Keratinocyte (primary cell): ENCODE measurements at regions not wholly inside any gene's neighbourhood (a gene's known extent, or its start where the extent isn't known, plus 50 kb on each side); places are given as distances from the start of the nearest gene placed in this dataset.

Source experiments
- DNase-seq: peaks from one replicate; pipeline ENCODE4 v3.0.0-alpha.2; 2011; ENCODE audit warnings: low read depth, missing footprints, low spot score
- FAIRE-seq: peaks from 2 replicates; lab custom pipeline; 2011; peaks lifted over from hg19 to GRCh38; lab: Jason Lieb, UNC
- H2AFZ ChIP-seq: 2 replicates; pipeline ENCODE4 v1.6.0; 2012; ENCODE audit warnings: low read length, control low read depth, inconsistent platforms; ENCODE audit not compliant: control insufficient read depth
- H3K27ac ChIP-seq: 2 replicates; pipeline ENCODE4 v1.5.1; 2011; ENCODE audit warnings: low read length; ENCODE audit not compliant: control insufficient read depth, insufficient read depth
- H3K27me3 ChIP-seq: 3 replicates; pipeline ENCODE4 v1.6.0; 2011; ENCODE audit warnings: low read length; ENCODE audit not compliant: control insufficient read depth, insufficient read depth; ENCODE audit errors: extremely low read depth
- H3K36me3 ChIP-seq, 2 experiments: 2 replicates in 1 of 2; 3 replicates in 1 of 2; pipeline ENCODE4 v1.5.1; 2011; ENCODE audit warnings: low read length in 2 of 2, mild to moderate bottlenecking in 1 of 2; ENCODE audit not compliant: control insufficient read depth in 2 of 2, insufficient read depth in 2 of 2; ENCODE audit errors: extremely low read depth in 1 of 2
- H3K4me1 ChIP-seq: 3 replicates; pipeline ENCODE4 v1.5.1; 2011; ENCODE audit warnings: low read length; ENCODE audit not compliant: control insufficient read depth, insufficient read depth; ENCODE audit errors: extremely low read depth
- H3K4me2 ChIP-seq: 3 replicates; pipeline ENCODE4 v1.6.0; 2011; ENCODE audit warnings: low read depth, low read length; ENCODE audit not compliant: control insufficient read depth, insufficient read depth; ENCODE audit errors: extremely low read depth
- H3K4me3 ChIP-seq, 3 experiments: fragments of 200-600 bp in 1 of 3; sonication (generic) in 1 of 3; 2 replicates in 2 of 3; 3 replicates in 1 of 3; pipeline ENCODE4 v1.5.1; 2011 to 2016; ENCODE audit warnings: low read length in 3 of 3, mild to moderate bottlenecking in 3 of 3, control low read depth in 2 of 3, inconsistent platforms in 1 of 3, low read depth in 1 of 3, mixed read lengths in 1 of 3, mixed run types in 1 of 3, moderate library complexity in 1 of 3; ENCODE audit not compliant: control insufficient read depth in 2 of 3, insufficient read depth in 2 of 3; ENCODE audit errors: extremely low read depth in 1 of 3
- H3K79me2 ChIP-seq: 2 replicates; pipeline ENCODE4 v1.6.0; 2012; ENCODE audit warnings: low read length; ENCODE audit not compliant: control insufficient read depth, insufficient read depth
- H3K9ac ChIP-seq: 3 replicates; pipeline ENCODE4 v1.6.0; 2011; ENCODE audit warnings: low read length; ENCODE audit not compliant: control insufficient read depth, insufficient read depth; ENCODE audit errors: extremely low read depth
- H3K9me1 ChIP-seq: 3 replicates; pipeline ENCODE4 v1.6.0; 2011; ENCODE audit warnings: low read length; ENCODE audit not compliant: control insufficient read depth, insufficient read depth; ENCODE audit errors: extremely low read depth
- H3K9me3 ChIP-seq: 2 replicates; pipeline ENCODE4 v1.5.1; 2012; ENCODE audit warnings: low read depth, low read length; ENCODE audit not compliant: control insufficient read depth
- H4K20me1 ChIP-seq: 3 replicates; pipeline ENCODE4 v1.6.0; 2011; ENCODE audit warnings: low read length; ENCODE audit not compliant: control insufficient read depth, insufficient read depth; ENCODE audit errors: extremely low read depth
- CTCF ChIP-seq, 3 experiments: IDR thresholded peaks in 1 of 3; conservative IDR thresholded peaks in 1 of 3; optimal IDR thresholded peaks in 1 of 3; 2 replicates in 2 of 3; 3 replicates in 1 of 3; pipeline versions ENCODE3 to v1.5.1; 2011; ENCODE audit warnings: low read length in 3 of 3, mild to moderate bottlenecking in 3 of 3, moderate library complexity in 2 of 3, control low read depth in 1 of 3, inconsistent platforms in 1 of 3; ENCODE audit not compliant: insufficient read depth in 2 of 3; ENCODE audit errors: extremely low read depth in 1 of 3
- EZH2 ChIP-seq: IDR thresholded peaks from one replicate; pipeline ENCODE4 v1.6.1; 2012; ENCODE audit warnings: inconsistent platforms, mild to moderate bottlenecking, low read length, moderate library complexity
- dilution Hi-C: fragments of 300-500 bp; cut with MboI; formaldehyde crosslinking; loops from one replicate; pipeline ENCODE4 v1.7.0; 2020; ENCODE audit warnings: low sequenced_read_pairs; ENCODE audit not compliant: extremely low pct_ligation_motif_present

GRCh38 chr3:89013536-89013935, 93.9 kb upstream of the EPHA3 start:
- Histone ChIP-seq H3K27ac (no peak overlapping the region), H3K36me3 (no peaks in the 10 kb centered on the region), H4K20me1 (no peaks in the 10 kb centered on the region), H3K9me3 (no peaks in the 10 kb centered on the region), H3K27me3 (no peaks in the 10 kb centered on the region), H3K4me2 (no peak overlapping the region), H3K4me3 (no peak overlapping the region), H3K79me2 (no peaks in the 10 kb centered on the region), H3K9me1 (no peaks in the 10 kb centered on the region), H3K4me1 (no peaks in the 10 kb centered on the region), H2AFZ (no peak overlapping the region), H3K9ac (no peak overlapping the region)
- dilution Hi-C loops: no loop called here
- FAIRE-seq: no peak
- no peak for TF ChIP-seq EZH2
- no peak for TF ChIP-seq CTCF (optimal IDR thresholded peaks at IDR 0.05 in 1 of 3, IDR thresholded peaks at IDR 0.05 in 1 of 3, conservative IDR thresholded peaks at IDR 0.05 in 1 of 3; ENCODE audit: extremely low read depth in 1 of 3, insufficient read depth in 2 of 3, low read length in 3 of 3)
- no peak for DNase-seq

- Histone ChIP-seq H3K27ac (no peak overlapping the region), H3K36me3 (no peaks in the 10 kb centered on the region), H3K79me2 (no peaks in the 10 kb centered on the region), H3K4me3 (no peak overlapping the region), H3K27me3 (no peaks in the 10 kb centered on the region), H3K4me2 (no peak overlapping the region), H3K9me3 (no peaks in the 10 kb centered on the region), H3K4me1 (no peaks in the 10 kb centered on the region), H3K9me1 (no peaks in the 10 kb centered on the region), H2AFZ (no peak overlapping the region), H4K20me1 (no peaks in the 10 kb centered on the region), H3K9ac (no peak overlapping the region)
- no peak for DNase-seq
- dilution Hi-C loops: no loop called here
- FAIRE-seq: no peak
- no peak for TF ChIP-seq CTCF (optimal IDR thresholded peaks at IDR 0.05 in 1 of 3, IDR thresholded peaks at IDR 0.05 in 1 of 3, conservative IDR thresholded peaks at IDR 0.05 in 1 of 3; ENCODE audit: extremely low read depth in 1 of 3, insufficient read depth in 2 of 3, low read length in 3 of 3)
Measured at GRCh38 chr3:89017531-89017930, 89.9 kb upstream of the EPHA3 start.
